ENCODE measurements at regions not wholly inside any gene's neighbourhood (a gene's known extent, or its start where the extent isn't known, plus 50 kb on each side); places are given as distances from the start of the nearest gene placed in this dataset.

DNA sequence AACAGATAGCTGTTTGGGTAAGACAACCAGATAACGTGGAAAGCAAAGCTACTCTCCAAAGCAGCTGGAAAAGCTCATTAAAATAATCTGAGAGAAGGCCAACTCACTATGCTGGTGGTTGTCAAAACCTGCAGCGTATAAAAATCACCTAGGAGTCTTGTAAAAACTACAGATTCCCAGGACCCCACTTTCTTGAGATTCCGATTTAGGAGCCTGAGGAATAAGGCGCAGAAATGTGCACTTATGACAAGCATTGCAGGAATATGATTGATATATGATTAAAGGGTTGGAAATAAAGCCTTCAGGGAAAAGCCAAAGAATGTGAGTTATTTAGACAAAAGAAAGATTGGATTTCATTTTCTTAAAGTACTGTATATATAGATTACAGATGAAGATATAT is 285.0 kb upstream of the PTGER4 start:
- no peak overlapping the region for H3K4me3 ChIP-seq (ENCODE audit: low read depth, low read length)
- no peak for DNase-seq (ENCODE audit: low read depth)

DNA sequence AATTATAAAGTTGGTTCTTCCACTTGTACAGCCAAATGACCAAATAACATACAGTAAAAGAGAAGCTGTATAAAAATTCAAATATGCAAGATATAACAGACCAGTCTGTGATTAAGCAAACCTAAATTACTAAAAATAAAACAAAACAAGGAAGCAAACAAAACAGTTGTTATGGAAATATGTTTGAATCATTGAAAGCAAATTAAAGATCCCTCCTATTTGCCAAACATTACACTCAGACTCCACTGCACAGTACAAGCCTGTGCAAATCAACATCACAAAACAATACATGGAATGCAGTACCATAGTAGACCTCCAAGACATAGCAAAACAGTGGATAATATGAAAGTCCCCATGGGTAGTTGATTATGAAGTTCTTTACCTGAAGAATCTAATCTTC is 288.1 kb upstream of the PTGER4 start:
- DNase-seq (ENCODE audit: low read depth), result no peak
- H3K4me3 ChIP-seq (ENCODE audit: low read depth, low read length), result no peak overlapping the region

DNA sequence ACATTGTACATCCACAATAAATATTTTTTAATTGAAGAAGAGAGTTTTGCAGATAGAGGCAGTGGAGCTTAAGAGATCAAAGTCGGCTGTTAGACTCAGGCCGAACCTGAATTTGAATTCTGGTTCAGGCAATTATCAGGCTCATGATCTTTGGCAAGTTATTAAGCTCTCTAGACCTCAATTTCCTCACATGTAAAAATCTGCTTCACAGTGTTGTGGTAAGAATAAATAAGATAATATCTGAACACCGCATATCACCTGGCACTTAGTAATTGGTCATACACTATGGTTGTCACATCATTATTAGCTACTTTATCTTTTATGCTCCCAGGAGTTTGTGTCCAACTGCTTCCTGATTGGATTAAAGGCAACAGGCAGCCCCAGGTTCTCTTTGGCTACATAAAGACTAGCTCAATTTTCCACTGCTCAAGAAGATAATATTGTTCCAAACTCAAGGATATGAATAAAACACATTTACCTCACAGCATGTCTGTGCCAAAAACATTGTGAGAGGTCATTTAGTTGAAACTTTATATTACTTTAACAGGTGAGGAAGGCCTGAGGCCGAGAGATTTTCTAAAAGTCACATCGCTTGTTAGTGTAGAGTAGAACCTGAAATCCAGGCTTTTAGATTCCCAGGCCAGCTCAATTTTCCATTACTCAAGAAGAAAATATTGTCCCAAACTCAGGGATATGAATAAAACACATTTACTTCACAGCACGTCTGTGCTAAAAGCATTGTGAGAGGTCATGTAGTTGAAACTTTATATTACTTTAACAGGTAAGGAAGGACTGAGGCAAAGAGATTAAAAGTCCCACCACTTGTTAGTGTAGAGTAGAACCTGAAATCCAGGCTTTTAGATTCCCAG is 289.2 kb upstream of the PTGER4 start:
- no peak for DNase-seq (ENCODE audit: low read depth)
- H3K4me3 ChIP-seq (ENCODE audit: low read depth, low read length), result no peak overlapping the region

DNA sequence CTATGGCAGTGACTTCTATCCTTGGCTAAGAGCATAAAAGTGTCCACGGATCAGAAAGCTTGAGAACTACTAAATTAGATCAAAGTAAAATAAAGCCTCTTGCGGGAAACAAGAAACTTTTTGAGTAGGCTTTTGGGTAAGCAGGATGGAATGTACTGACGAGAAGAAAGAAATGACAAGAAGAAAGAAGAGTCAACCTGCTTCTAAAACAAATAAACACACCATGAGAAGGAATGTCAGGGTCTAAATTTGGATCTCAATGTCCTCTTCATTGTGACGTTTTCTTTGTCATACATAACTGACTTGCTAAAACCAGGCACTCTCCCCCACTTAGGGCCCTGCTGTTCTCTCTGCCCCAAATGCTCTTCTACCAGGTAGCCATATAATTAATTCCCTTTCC is 290.1 kb upstream of the PTGER4 start:
- no peak for DNase-seq (ENCODE audit: low read depth)
- H3K4me3 ChIP-seq (ENCODE audit: low read depth, low read length), result no peak overlapping the region

DNA sequence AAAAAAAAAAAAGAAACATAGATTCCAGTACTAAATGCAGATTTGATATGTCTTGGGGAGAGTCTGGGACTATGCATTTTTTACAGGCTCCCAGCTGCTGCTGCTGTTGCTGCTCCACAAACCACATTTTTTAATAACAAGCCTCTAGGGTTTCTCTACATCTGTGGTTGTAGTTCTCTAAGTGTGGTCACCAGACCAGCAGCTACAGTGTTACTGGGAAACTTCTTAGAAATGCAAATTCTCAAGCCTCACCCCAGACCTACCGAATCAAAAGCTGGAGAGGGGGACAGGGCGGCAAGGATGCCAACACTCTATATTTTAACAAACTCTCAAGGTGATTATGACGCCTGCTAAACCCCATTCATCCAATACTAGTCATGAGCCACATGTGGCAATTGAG is 293.4 kb upstream of the PTGER4 start:
- no peak for DNase-seq (ENCODE audit: low read depth)
- no peak overlapping the region for H3K4me3 ChIP-seq (ENCODE audit: low read depth, low read length)

DNA sequence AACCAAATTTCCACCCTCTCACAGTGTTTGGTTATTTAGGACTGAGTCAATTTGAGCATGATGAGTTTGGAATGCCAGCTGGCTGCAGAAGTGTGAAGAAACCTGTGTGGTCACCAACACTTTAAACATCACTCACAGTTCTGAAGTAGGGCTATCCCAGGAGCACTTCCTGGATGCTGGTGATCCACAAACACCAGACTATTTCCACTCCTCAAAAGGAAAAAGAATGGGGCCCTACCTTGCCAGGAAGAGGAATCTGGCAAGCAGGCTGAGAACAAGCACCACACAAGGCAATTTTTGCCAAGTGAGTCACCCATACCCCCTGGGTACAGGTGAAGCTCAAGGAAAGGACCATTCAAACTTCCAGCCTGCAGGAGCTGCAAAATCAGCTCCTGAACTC is 294.2 kb upstream of the PTGER4 start:
- H3K4me3 ChIP-seq (ENCODE audit: low read depth, low read length), result no peak overlapping the region
- DNase-seq (ENCODE audit: low read depth), result no peak

DNA sequence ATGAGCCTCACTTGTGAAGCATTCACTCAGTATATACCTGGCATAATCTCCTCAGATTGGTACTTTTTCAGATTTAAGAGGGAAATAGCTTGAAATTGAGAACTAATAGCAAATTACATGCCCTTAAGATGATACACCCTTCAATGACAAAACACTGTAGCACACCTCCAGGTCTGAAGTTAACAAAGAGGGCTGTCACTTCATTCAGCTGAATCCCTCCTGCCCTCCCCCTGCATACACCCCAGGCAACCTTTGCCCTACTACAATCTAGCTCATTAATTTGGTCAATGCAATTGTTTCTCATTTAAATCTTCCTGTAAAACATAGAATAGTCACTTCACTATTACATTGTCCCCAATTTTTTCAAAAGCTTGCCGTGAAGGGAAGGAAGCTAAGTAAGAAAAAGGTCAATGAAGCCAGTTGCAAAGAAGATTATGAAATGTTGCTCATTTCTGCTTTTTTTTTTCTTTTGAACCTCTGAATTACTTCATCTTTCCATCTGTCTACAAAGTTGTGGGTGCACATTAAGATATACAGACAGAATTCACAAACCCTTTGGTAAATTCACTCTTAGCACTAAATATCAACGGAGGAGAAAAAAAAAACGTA is 294.8 kb upstream of the PTGER4 start:
- no peak overlapping the region for H3K4me3 ChIP-seq (ENCODE audit: low read depth, low read length)
- no peak for DNase-seq (ENCODE audit: low read depth)

DNA sequence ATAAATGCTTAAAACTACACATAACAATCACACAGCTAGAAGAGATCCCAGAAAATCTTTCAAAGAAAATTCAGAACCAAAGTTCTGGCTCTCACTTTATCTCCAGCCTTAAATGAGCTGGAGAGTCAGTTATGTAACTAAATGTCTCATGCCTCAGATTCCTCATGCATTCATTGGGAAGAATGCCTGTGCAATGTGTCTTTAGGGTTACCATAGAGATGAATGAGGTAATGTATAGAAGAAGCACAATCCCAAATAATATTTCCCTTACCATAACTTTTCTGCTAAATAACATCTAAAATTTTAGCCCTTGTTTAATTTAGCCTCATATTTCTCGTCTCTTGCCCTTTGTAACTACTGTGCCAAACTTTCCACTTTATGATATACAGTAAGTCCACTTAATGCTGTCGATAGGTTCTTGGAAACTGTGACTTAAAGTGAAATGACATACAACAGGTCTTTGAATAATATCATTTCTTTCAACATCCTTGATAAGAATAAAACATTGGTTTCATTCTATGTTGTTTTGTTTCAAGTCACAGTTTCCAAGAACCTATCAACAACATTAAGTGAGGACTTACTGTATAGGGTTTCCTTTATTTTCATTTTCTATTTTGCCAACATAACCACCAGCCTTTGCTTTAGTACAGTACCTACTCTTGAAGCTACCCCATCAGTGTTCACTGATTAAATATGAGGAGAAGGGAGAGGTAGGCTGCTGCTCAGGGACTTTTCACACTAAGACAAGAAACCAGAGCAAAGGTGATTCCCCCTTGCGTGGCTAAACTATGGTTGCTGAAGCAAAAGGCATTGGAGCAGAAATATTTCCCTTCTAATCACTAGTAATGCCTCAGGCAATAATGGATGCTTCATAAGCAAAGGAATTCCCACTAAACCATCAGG is 295.7 kb upstream of the PTGER4 start:
- H3K4me3 ChIP-seq (ENCODE audit: low read depth, low read length), result no peak overlapping the region
- DNase-seq (ENCODE audit: low read depth), result no peak

DNA sequence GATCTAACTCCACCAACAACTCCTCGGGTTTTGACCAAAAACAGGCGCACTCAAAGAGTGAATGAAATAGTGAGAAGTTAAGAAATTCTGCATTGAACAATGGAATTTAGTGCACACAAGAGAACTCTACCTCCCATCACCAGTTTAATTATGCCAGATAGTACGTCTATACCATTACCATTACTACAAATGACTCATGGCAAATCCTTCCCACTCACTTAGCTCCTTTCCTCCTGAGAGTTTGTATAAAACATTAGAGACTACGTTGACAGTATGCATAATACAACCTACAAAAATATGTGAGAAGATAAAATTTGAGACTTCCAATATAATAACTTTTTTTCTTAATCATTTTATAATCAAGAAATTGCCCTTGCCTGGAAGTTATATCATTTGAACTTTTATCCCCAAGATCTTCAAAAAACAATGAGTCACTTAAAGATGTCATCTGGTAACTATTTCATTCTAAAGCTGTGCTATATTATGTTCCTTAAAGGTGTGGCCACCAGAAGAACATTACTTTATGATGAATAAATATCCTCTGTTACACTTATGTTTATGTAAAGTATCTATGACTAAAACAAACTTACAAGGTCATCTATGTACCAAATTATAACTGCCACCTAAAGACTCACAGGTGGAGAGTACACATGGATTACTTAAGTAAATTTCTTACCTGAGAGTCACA is 297.9 kb upstream of the PTGER4 start:
- no peak for DNase-seq (ENCODE audit: low read depth)
- H3K4me3 ChIP-seq (ENCODE audit: low read depth, low read length), result no peak overlapping the region

DNA sequence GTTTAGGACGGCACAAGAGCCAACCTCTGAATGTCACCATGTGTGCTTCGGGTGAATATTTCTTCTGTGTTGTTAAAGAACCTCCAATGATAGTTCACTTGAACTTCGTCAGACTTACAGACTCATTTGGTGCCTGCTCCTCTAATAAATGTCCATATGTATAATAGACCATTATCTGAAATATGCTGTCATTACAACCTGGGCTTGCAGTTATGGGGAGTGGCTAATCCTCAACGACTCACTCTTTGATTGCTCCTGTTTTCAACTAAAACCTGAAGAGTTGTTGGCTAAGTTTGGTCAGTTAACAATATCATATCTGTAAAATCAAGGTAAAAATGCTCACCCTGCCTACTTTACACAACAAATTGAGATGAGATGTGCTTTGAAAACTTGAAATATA is 298.7 kb upstream of the PTGER4 start:
- H3K4me3 ChIP-seq (ENCODE audit: low read depth, low read length), result no peak overlapping the region
- DNase-seq (ENCODE audit: low read depth), result no peak

DNA sequence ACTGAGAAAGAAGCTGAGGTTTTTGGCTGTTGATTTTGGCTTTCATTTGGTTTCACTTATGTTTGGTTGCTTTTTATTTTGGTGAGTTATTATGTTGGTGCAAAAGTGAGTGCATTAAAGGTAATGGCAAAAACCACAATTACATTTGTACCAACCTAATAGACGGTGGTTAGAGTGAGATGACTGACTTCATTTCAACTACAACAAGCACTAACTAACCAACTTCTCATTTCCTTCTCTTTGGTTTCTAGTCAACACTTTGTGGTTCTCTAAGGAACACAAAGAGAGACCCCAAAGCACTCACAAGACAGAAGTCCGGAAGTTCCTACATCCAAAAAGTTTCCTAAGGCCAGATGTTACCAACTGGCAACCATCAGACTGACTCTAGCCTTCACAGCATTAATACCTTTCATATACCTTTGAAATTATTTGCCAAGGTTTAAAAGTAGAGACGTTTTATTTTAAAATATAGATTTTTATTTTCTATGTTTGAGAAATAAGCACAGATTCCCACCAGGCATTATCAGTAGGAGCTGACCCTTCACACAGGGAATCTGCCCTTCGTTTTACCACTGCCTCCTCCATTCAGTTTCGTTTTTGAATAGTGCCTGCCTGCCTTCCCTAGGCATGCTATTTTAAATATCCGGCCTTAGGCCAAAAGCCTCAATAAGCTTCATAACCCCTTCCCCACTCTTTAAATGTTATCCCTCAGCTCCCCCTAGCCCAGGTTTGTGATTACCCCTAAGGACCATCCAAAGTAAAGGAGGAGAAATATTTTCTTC is 301.1 kb upstream of the PTGER4 start:
- DNase-seq (ENCODE audit: low read depth), result no peak
- H3K4me3 ChIP-seq (ENCODE audit: low read depth, low read length), result no peak overlapping the region

DNA sequence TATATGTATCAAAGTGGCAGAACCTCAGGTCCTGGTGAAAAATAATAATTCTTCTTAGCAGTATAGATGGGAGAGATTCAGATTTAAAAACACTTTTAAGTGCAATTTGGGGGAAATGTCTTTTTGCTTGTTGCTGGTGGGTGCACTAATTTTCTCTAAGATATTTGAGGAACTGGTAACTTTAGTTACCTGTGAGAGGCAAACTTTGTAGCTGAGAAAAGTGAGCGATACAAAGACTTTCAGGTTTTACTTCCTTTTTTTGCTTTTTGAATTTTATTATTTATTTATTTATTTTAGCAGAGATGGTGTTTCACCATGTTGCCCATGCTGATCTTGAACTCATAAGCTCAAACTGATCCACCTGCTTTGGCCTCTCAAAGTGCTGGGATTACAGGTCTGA is 303.1 kb upstream of the PTGER4 start:
- no peak for DNase-seq (ENCODE audit: low read depth)
- no peak overlapping the region for H3K4me3 ChIP-seq (ENCODE audit: low read depth, low read length)

DNA sequence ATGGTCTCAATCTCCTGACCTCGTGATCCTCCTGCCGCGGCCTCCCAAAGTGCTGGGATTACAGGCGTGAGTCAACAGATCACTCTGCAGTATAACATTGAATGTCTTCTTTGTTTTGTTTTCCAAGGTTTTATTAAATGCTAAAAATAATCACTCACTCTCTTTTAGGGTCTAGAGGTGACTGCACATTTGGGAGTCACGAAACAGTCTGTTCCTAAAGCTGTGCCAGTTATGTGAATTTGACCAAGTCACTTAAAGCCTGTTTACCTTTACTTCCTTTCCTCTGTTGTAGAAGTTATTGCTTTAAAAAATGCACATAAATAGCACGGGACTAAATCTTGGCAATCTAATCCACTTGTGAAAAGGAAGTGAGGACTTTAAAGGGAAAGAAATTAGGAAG is 304.9 kb upstream of the PTGER4 start:
- DNase-seq (ENCODE audit: low read depth), result no peak
- no peak overlapping the region for H3K4me3 ChIP-seq (ENCODE audit: low read depth, low read length)

DNA sequence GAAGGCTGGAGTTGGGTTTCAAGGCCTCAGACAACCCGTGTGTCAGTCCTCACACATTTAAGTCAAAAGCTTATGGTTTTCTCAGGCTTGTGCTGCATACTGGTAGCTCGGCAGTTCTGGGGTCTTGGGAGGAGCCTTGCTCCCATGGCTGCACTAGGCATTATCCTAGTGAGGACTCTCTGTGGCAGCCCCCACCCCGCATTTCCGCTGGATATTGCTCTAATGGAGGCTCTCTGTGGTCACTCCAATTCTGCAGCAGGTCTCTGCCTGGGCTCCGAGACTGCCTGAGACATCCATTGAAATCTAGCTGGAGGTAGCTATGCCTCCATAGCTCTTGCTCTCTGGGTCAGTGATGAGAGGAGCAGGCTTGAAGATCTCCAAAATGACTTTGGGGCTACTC is 311.5 kb upstream of the PTGER4 start:
- no peak for DNase-seq (ENCODE audit: low read depth)
- no peak overlapping the region for H3K4me3 ChIP-seq (ENCODE audit: low read depth, low read length)

DNA sequence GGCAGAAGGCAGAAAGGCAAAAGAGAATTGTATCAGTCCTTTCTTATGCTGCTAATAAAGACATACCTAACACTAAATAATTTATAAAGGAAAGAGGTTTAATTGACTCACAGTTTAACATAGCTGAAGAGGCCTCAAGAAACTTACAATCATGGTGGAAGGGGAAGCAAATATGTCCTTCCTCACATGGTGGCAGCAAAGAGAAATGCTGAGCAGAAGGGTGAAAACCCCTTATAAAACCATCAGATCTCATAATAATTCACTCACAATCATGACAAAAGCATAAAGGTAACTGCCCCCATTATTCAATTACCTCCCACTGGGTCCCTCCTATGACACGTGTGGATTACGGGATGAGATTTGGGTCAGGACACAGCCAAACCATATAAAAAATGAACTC is 312.5 kb upstream of the PTGER4 start:
- DNase-seq (ENCODE audit: low read depth), result no peak
- H3K4me3 ChIP-seq (ENCODE audit: low read depth, low read length), result no peak overlapping the region

DNA sequence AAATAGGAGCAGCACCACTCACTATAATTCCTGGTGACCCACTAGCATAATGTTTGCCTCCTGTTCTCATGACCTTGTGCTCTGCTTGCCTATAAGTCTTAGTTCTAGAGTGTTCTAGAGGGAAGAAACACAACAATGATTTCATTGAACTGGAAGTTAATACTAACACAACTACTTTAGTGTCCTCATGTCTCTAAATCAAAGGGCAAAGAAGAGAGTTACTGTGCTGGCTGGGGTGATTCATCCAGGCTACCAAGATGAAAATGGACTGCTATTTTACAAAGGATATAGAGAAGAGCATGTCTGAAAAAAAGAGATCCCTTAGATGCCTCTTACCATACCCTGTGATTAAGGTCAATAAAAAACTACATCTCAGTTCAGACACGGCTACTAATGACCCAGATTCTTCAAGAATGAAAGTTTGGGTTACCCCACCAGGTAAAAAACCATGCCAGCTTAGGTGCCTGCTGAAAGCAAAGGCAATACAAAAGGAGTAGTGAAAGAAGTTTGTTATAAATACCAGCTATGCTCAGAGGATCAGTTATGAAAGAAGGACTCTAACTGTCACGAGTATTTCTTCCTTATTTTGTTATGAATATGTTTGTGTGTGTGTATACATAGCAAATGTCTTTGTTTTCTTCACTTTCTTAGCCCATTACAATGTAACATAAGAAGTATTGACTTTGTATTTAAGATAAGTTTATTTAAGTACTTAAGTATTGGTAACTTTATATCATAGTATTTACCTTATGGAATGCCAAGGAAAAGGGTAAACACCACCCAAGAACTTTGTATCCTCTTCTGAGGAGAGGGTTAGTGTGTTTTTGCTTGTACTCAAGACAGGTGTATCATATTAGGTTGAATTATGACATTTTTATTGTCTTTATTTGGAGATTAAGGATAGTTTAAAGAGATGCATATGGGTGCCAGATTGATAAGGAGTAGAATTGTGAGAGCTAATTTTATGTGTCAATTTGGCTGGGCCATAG is 314.1 kb upstream of the PTGER4 start:
- no peak for DNase-seq (ENCODE audit: low read depth)
- no peak overlapping the region for H3K4me3 ChIP-seq (ENCODE audit: low read depth, low read length)

DNA sequence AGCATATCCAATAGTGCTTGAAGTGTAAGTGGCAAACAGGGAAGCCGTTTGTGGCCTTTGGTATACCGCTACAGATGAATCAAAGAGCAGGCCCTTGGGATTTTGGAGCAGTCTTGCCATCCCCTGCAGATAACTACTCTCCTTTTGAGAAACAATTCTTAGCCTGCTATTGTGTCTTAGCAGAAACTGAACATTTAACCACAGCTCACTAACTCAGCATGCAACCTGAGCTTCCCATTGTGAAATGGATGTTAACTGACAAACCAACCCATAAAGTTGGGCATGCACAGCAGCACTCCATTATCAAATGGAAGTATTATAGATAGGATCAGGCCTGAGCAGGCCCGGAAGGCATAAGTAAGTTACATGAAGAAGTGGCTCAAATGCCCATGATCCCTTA is 315.3 kb upstream of the PTGER4 start:
- no peak overlapping the region for H3K4me3 ChIP-seq (ENCODE audit: low read depth, low read length)
- no peak for DNase-seq (ENCODE audit: low read depth)

DNA sequence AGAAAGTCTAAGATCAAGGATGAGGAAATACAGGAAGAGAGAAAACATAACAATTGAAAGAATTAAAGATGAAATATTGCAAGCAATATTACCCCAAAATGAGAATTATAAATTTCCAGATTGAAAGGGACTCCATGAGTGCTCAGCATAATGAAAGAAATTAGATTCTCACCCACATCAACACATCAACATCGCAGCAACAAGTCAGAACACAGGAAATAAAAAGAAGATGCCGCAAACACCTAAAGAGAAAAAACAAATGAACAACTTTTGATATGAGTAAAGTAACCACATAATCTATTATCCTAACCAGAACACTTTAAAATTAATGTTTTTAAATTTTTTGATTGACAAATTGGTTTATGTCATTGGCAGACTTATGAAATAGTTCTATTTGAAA is 318.3 kb upstream of the PTGER4 start:
- no peak for DNase-seq (ENCODE audit: low read depth)
- H3K4me3 ChIP-seq (ENCODE audit: low read depth, low read length), result no peak overlapping the region

All from skeletal muscle cell (primary cell).